Stimulated activated naive CD4-positive, alpha-beta T cell (primary cell): ENCODE measurements at regions not wholly inside any gene's neighbourhood (a gene's known extent, or its start where the extent isn't known, plus 50 kb on each side); places are given as distances from the start of the nearest gene placed in this dataset.

ENCODE experiments used
- DNase-seq, 6 experiments: peaks; one replicate each; lab custom pipeline; 2025; lab: John Stamatoyannopoulos, UW

DNA sequence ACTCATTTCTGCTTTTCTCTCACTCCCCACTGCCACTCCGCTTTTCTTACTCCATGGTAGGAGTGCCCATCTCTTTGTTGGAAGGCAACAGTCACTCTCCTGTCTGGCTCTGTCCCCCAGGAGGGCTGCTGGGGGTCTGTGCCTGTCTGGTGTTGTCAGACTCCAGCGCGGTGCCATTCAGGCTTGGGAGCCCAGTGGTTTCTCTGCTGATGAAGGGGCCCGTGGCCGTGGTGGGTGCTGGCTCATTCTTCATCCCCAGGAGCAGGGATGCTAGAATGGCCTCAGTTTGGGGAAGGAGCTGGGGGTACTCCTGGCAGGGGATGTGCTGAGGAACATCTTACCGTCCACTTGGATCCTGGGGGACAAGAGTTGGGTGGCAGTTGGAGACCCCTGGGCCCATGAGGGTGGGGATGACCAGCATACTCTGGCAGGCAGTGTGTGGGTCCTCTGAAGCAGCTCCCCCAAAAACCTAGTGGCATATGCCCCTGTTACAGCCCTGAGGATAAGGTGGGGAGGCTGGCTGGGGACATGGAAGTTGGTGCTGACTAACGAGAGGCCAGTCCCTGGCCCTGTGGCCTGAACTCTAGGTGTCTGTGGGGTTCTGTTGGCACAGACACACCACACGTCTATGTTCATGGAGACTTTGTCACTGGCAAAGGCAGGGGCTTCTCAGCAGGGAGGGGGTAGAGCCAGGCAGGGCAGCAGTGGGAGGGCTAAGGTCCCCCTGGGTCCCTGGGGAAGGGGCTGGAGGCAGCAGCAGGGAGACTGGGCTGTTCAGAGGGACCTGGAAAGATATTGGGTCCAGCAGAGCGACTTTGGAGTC lies 102.8 kb upstream of the RET start:
- DNase-seq = no peak

GRCh38 chr10:42974693-42975002 lies 102.2 kb upstream of the RET start:
- DNase-seq = no peak

GRCh38 chr10:42975005-42975493 lies 101.8 kb upstream of the RET start:
- no peak for DNase-seq

GRCh38 chr10:42975558-42976340 lies 101.1 kb upstream of the RET start:
- no peak for DNase-seq

DNA sequence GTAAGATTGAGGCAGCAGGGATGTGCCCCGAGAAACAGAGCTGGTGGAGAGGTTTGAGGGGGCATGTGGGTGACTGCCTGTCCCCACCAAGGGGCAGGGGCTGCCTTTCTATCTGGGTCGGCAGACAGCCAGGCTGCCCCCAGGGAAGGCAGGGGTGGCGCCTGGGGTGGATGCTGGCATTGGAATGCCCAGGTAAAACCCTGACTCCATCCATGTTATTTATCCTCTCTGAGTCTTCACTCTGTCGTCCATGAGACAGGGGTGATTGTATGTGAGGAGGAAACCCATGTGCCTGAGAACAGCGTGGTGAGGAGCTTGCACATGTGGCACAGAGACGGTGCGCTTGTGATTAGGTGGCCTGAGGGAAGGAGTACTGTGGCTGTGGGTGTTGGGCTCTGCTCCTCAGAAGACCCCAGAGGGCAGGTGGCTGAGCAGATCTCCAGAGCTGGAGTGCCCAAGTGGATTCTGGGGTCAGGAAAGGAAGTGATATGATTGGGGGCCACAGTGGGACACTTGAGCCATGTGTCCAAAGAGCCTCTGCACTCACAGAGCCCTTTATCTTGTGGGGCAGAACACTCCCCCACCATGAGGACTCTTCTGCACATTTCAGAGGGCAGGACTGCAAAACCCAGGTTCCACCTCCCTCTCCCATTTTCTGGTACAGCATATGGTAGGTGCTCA lies 100.4 kb upstream of the RET start:
- DNase-seq = no peak

DNA sequence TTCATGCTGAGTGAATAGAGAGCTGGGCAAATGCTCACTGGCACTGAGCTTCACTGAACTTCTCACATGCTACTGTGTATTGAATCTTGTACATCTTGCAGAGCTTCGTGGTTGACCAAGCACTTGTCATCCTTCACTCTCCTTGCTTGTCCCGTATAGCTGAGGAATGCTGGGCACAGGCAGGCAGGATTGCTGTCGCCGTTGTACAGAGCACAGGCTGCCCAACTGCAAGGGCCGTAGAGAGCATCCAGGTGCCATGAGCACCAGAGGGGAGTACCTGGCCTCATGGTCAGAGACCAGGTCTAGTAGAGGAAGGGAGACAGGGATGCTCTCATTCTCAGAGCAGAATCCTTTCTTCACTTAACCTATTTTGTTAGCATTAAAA lies 99.8 kb upstream of the RET start:
- DNase-seq = no peak

- DNase-seq = no peak
Measured at GRCh38 chr10:42979181-42979580, 97.7 kb upstream of the RET start.

GRCh38 chr10:42979721-42980467 lies 97.0 kb upstream of the RET start:
- DNase-seq = no peak

DNA sequence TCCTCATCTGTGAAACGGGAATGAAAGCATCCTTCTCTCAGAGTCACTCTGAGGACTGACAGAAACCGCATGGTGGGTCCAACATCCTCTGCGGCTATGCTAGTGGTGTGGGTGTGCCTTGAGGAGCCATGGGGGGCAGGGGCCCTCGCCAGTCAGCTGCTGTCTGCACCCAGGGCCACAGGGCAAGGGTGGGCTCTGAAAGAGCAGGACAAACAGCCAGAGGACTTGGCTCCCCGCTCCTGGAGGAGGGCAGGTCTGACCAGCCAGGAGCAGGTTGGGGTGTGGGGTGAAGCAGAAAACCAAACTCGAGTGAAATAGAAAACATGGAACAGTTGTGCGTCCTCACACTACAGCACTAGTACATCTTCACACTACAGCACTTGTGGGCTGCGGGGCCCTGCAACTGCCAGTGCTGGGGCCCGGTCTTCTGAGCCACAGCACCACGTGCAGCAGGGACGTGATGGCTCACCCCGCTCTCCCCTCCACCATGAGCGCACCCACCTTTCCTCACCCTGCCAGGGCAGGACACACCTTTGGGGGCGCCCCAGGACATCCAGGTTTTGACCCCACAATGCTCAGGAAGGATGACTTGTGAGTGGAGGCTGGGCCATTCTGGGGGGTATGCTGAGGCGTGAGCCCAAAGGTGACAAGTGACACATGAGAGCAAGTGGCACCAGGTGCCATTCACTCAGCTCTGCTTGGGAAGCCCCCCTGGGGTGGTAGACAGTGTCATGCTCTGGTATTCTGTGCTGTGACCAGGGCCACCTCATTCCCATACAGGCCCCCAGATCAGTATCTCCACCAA lies 96.1 kb upstream of the RET start:
- no peak for DNase-seq

GRCh38 chr10:42981358-42982236 lies 95.3 kb upstream of the RET start:
- no peak for DNase-seq

- DNase-seq = no peak
Measured at GRCh38 chr10:42982891-42983506, 93.9 kb upstream of the RET start.

DNA sequence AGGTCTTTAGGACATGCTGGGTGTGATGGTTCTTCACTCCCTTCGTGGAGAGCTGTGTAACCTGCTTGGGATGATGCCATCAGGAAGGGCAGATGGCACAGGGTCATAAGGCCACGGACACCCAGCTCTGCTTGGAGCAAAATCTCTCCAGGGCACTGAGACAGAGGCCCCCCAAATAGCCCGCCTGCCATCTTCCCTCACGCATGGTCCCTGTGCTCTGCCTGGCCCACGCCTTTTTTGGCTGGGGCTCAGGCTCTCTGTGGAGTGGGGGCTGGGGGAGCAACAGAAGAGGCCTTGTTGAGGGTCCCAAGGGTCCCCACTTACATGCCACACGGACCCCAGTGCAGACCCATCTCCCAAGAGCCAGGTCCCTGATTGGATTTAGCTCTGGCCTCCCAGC lies 93.3 kb upstream of the RET start:
- no peak for DNase-seq

DNA sequence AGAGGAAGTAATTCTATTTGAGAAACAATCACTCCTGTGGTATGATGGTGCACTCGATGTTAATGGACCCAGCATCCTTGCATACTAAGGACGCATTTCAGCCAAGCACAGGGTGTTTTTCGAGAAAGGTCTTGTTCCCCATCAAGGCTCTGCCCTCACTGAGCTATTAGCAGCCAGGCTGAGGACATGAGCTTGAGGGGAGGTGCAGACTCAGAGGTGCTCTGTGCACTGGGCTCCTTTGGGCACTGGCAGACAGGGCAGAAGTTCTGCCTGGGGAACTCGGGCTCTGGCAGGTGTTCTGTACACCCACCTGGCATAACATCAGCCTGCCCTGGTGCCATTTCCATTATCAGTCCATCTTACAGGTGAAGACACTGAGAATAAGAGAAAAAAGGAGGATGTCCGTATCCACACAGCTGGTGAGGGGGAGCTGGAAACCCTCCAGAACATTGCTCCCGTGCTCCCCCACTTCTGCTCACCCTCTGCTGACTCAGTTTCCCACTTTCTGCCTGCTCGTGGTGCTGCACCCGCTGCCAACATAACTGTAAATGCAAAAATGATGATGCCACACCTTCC lies 92.7 kb upstream of the RET start:
- DNase-seq = no peak

DNA sequence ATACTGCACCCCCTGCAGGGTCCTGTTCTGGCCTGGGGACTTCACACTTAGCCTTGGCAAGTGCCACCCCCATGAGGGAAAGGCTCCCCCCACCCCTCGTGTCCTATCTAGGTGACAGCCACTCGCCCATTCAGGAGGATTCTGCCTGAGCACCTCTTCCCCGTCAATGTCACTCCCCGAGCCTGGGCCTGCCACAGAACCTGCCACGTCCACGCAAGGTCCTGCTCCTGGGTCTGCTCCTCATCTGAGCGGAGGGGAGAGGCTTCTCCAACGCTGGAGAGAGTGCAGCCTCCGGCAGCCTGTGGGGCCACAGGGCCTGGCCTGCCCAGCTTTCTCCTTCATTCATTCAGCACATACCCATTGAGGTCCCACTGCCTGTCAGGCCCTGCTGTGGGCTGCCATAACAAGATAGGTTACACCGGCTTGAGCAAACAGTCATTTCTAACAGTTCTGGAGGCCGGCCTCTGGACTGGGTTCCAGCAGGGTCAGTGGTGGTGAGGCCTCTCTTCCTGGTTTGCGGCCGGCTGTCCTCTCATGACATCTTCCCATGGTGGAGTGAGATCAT lies 92.0 kb upstream of the RET start:
- DNase-seq = no peak

DNA sequence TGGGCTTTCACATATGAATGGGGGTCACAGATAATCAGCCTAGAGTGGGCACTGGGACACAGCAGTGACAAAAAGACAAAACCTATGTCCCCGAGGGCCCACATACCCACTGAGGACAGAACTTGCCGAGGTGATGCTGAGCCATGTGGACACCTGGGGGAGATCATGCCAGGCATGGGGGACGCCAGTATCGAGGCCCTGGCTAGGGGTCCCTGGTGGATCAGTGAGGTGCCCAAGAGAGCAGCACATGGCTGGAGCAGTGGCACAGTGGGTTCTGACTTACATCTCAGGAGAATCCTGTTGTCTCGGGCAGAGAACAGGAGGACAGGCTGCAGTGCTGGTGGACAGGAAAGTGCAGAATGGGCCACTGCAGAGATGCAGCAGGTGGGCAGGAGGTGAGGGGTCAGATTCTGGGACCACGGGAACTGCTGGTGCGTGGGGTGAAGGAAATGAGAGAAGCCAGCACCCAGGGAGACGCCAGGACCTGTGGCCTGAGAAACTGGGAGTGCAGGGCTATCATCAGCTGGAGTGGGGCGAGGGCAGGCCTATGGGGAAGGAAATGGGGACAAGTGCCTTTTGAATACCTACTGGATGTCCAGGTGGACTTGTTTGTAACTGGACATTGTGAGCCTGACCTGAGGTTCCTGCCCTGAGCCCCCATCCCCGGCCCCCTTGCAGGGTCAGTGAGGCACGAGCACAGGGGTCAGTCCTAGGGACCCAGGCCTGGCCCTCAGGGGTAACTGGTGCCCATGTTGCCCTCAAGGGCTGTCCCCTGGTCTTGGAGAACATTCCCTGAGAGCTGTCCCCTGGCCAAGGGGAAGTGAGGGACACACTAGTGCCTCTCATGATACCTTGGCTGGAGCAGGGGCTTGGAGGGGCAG lies 91.2 kb upstream of the RET start:
- DNase-seq = no peak

DNA sequence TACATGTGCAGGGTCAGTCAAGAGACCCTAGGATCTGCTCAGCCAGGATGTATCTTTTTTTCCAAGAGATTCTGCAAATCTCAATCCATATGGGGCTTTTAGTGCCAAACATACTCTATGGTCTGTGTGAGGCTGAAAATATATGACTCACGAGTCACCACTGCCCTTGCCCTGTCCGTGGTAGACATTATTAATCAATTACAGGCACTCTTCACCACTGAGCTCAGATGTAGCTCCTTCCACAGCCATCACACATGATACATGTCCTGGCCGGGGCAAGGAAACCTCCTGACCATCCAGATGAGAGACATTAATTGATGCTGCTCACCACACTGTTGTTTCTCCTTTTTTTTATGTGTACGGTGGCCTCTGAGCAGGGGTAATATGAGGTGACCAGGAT lies 90.2 kb upstream of the RET start:
- no peak for DNase-seq

DNA sequence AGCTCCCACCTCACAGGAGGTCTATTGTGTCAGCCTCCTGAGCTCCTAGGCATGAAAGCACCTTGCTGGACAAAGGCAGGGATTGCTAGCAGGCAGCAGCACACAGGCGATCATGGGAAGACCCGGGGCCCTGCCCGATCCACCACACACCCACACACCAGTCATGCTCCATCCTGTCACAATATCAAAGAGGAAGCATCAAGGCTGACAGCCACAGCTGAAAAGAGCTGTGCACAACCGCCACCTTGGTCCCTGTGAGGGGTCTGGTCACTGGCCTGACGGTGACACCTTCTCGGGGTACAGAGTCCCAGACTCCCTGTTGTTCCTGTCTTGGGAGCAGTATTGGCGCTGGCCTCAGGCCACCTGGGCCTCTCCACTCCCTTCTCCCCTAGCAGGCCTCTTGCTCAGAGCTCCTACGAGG lies 89.7 kb upstream of the RET start:
- DNase-seq = no peak

- no peak for DNase-seq
Measured at GRCh38 chr10:42987575-42987974, 89.3 kb upstream of the RET start.
